ENCODE measurements at regions not wholly inside any gene's neighbourhood (a gene's known extent, or its start where the extent isn't known, plus 50 kb on each side); places are given as distances from the start of the nearest gene placed in this dataset.

DNA sequence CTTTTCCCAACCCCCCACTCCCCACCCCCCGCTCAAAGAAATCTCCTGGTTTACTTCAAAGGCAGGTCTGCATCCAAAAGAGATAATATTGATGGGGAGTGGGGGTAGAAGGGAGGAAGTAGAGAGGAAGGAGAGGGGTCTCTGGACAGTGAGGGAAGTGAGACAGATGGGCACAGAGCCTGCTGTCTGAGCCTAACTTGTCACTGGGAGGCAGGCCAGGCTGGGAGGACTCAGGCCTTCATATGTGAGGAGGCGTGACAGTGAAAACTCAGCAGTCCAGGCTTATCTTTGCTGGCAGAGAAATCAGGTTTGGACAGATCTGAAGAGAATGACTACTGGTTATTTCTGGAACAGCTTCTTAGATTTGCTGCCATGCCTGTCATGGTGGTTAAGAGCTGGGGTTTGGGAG lies 192.3 kb downstream of the NUAK1 start:
- ChIA-PET POLR2A (no interaction called here), CTCF (no interaction called here), SMC1A (ENCODE audit: uncharacterized antibody, unreplicated experiment) (no interaction called here), RAD21 (ENCODE audit: unreplicated experiment) (no interaction called here)
- BruUV-seq (replicated peaks): no TSS peak
- 0% methylated on average over 2 of the region's 2 CpGs for WGBS (ENCODE audit: insufficient coverage, insufficient replicate concordance, low lambda C conversion rate, missing lambda C conversion rate)
- H3K27ac ChIP-seq (ENCODE audit: control insufficient read depth, insufficient read depth): no peak overlapping the region
- no peak overlapping the region for H2AFZ ChIP-seq (ENCODE audit: control insufficient read depth, low read depth, low read length)
- no peaks in the 10 kb centered on the region for H3K9me3 ChIP-seq (replicated peaks; ENCODE audit: control insufficient read depth, insufficient read depth, low read length)
- no peaks in the 10 kb centered on the region for H4K20me1 ChIP-seq (ENCODE audit: control insufficient read depth, insufficient read depth)
- intact Hi-C loops (cut with micrococcal nuclease; ENCODE audit: unreplicated experiment): no loop called here
- no peaks in the 10 kb centered on the region for H3K4me1 ChIP-seq (ENCODE audit: control insufficient read depth, insufficient read depth, low read length)
- H3K79me2 ChIP-seq (ENCODE audit: control insufficient read depth, insufficient read depth, low read length): no peaks in the 10 kb centered on the region
- H3K36me3 ChIP-seq (ENCODE audit: control insufficient read depth in 2 of 2, insufficient read depth in 2 of 2, low read length in 1 of 2): no peaks in the 10 kb centered on the region
- in situ Hi-C loops (cut with MboI): no loop called here
- no peaks in the 10 kb centered on the region for H3K27me3 ChIP-seq (replicated peaks in 1 of 2; ENCODE audit: control insufficient read depth in 2 of 2, insufficient read depth in 2 of 2, low read length in 1 of 2)
- no peak for TF ChIP-seq JUND (IDR thresholded peaks at IDR 0.05; ENCODE audit: low read depth, low read length)
- TF ChIP-seq ZNF384 (IDR thresholded peaks at IDR 0.05; ENCODE audit: borderline replicate concordance, low read depth, low read length): no peak
- TF ChIP-seq MYC (IDR thresholded peaks at IDR 0.05; ENCODE audit: insufficient read depth, insufficient read length, insufficient replicate concordance, low read length, severe bottlenecking): no peak
- TF ChIP-seq IRF4 (IDR thresholded peaks at IDR 0.05; ENCODE audit: low read depth, low read length): no peak
- TF ChIP-seq, protein P1, sequence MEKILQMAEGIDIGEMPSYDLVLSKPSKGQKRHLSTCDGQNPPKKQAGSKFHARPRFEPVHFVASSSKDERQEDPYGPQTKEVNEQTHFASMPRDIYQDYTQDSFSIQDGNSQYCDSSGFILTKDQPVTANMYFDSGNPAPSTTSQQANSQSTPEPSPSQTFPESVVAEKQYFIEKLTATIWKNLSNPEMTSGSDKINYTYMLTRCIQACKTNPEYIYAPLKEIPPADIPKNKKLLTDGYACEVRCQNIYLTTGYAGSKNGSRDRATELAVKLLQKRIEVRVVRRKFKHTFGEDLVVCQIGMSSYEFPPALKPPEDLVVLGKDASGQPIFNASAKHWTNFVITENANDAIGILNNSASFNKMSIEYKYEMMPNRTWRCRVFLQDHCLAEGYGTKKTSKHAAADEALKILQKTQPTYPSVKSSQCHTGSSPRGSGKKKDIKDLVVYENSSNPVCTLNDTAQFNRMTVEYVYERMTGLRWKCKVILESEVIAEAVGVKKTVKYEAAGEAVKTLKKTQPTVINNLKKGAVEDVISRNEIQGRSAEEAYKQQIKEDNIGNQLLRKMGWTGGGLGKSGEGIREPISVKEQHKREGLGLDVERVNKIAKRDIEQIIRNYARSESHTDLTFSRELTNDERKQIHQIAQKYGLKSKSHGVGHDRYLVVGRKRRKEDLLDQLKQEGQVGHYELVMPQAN (conservative IDR thresholded peaks at IDR 0.05): no peak
- TF ChIP-seq KAT2A (conservative IDR thresholded peaks at IDR 0.05; ENCODE audit: control insufficient read depth, low read depth, low read length): no peak
- no peak for TF ChIP-seq ETV6 (conservative IDR thresholded peaks at IDR 0.05 in 1 of 2, IDR thresholded peaks at IDR 0.05 in 1 of 2; ENCODE audit: borderline replicate concordance in 1 of 2, low read depth in 1 of 2)
- TF ChIP-seq MTA3 (IDR thresholded peaks at IDR 0.05; ENCODE audit: borderline replicate concordance, low read length): no peak
- H3K9ac ChIP-seq (ENCODE audit: control insufficient read depth, insufficient read depth, low read length): no peak overlapping the region
- no peak overlapping the region for H3K4me2 ChIP-seq (ENCODE audit: control insufficient read depth, insufficient read depth)
- no peak for DNase-seq (ENCODE audit: low read depth, low spot score)
- no peak overlapping the region for H3K4me3 ChIP-seq
- no peak for FAIRE-seq
- no peak for ATAC-seq
